GM10248 (cell line): ENCODE measurements at regions not wholly inside any gene's neighbourhood (a gene's known extent, or its start where the extent isn't known, plus 50 kb on each side); places are given as distances from the start of the nearest gene placed in this dataset.
"Not testable (repeated sequence)": the region's sequence is repeated elsewhere in the genome, so short reads cannot be mapped to it uniquely, and the experiment has no call there.

Experiments
- CTCF ChIA-PET: fragments of 300-600 bp; sonication (Branson Sonifier 250); formaldehyde crosslinking; extraction: SDS; loops from one replicate; lab custom pipeline; 2021; ENCODE audit warnings: antibody characterized with exemption; lab: Yijun Ruan, JAX
- POLR2A ChIA-PET: fragments of 350-650 bp; sonication (Branson Sonifier 250); formaldehyde crosslinking; extraction: SDS; loops from one replicate; lab custom pipeline; 2020; ENCODE audit warnings: antibody characterized with exemption; lab: Yijun Ruan, JAX
- DNase-seq: peaks from one replicate; pipeline ENCODE4 v3.0.0; 2012; ENCODE audit errors: extremely low spot score
- TF ChIP-seq, protein P1 (sequence below): IDR thresholded peaks from 2 replicates; pipeline ENCODE4 v1.5.1; 2012; ENCODE audit warnings: mild to moderate bottlenecking, low read depth; ENCODE audit errors: extremely low read depth, missing control alignments, control extremely low read depth

DNA sequence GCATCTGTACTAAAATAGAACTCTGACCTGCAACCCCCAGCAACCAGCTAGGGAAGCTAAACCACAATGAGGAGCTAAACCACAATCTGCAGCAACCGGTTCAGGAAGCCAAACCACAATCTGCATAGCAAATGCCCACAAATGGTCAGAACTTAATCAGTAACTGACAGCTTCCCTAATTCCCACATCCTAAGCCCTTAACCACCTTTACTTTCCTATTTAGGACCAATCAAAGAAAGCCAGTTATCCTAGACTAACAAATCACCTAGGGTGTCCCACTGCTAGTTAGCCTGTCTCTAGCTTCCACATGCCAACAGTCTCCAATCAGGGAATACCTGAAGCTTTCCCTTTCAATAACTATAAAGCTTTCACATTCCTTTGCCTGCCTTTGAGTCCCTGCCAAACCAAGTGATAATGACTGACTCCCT lies 424.6 kb upstream of the PTCHD4 start:
- DNase-seq = no peak
- CTCF ChIA-PET = interaction anchor here (0.8 to 1.7 kb wide), 4 partner anchors 9 to 45 kb away, joined by 3 to 5 read pairs (median 4); no protein-coding TSS in a partner anchor
- TF ChIP-seq, protein P1, sequence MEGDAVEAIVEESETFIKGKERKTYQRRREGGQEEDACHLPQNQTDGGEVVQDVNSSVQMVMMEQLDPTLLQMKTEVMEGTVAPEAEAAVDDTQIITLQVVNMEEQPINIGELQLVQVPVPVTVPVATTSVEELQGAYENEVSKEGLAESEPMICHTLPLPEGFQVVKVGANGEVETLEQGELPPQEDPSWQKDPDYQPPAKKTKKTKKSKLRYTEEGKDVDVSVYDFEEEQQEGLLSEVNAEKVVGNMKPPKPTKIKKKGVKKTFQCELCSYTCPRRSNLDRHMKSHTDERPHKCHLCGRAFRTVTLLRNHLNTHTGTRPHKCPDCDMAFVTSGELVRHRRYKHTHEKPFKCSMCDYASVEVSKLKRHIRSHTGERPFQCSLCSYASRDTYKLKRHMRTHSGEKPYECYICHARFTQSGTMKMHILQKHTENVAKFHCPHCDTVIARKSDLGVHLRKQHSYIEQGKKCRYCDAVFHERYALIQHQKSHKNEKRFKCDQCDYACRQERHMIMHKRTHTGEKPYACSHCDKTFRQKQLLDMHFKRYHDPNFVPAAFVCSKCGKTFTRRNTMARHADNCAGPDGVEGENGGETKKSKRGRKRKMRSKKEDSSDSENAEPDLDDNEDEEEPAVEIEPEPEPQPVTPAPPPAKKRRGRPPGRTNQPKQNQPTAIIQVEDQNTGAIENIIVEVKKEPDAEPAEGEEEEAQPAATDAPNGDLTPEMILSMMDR = no peak
- POLR2A ChIA-PET = no interaction called here

DNA sequence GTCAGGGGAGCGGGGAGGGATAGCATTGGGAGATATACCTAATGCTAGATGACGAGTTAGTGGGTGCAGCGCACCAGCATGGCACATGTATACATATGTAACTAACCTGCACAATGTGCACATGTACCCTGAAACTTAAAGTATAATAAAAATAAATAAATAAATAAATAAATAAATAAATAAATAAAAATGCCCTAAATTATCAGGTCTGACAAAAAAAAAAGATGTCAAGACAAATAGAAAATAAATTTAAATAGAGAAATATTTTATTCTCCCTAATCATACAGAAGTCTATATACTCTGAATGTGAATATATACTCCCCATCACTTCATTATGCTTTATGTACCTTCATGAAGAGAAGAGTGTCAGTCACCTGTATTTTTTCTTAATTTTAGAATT lies 420.0 kb upstream of the PTCHD4 start:
- DNase-seq, CTCF ChIA-PET, POLR2A ChIA-PET: not testable (repeated sequence)

DNA sequence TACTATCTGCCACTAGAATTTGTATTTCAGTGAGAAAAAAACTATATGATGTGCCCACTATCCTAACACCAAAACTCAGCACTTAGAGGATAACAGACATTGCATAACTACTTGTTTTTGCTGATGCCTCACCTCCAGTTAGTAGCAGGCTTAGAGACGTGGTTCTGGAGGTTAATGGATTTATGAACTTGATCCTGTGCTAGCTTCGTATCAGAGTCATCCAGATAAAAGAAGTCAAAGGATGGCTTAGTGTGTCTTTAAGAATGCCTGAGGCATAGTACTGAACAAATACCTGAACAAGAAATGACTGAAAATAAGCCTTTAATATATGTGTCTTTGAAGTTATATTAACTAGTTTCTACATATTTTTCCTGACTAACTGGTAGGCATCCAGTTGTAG lies 414.9 kb upstream of the PTCHD4 start:
- DNase-seq = no peak
- POLR2A ChIA-PET = no interaction called here

DNA sequence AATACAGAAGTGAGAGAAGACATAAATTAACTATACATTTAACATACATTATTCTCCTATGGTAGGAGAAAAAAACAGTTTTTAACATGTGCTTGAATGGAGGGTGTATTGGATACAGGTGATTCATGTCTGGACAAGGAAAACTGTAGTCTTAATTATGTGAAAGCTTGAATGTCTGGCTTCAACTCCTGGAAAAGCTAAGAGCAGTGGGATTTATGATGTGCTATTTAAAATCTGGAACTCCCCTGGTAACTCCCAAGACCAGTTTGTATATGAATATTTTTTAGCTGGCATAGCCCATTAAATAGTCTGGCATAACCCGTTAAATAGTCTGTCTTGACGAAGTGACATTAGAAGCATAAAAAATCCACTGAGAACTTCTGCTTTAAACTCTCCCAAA lies 410.0 kb upstream of the PTCHD4 start:
- ChIA-PET POLR2A (no interaction called here), CTCF (no interaction called here)
- no peak for DNase-seq
- TF ChIP-seq, protein P1 = no peak

More for the DNA sequence above, 414.9 kb upstream of the PTCHD4 start:
- TF ChIP-seq, protein P1 = no peak
- CTCF ChIA-PET = interaction anchor here (1.7 kb wide), 1 partner anchor 10 kb away, joined by 5 read pairs; no protein-coding TSS in a partner anchor

DNA sequence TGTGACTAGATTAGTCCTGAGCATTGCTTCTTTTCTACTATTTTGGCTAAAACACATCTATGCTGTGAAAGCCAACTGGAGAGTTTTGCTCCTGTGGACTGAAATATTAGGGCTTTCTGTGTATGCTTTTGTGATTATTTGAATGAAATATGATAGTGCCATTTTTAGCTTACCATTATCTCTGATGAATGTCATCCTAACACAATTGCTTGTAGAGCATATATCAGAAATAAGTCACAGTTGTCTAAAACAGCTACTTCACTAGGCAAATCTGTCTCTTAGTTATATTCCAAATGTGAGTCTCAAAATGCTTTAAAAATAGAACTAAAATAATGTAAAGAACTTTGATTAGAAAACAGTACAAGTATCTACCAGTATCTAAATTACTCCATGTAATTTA lies 401.4 kb upstream of the PTCHD4 start:
- POLR2A ChIA-PET = no interaction called here
- no peak for DNase-seq
- CTCF ChIA-PET = no interaction called here
- TF ChIP-seq, protein P1 = no peak

DNA sequence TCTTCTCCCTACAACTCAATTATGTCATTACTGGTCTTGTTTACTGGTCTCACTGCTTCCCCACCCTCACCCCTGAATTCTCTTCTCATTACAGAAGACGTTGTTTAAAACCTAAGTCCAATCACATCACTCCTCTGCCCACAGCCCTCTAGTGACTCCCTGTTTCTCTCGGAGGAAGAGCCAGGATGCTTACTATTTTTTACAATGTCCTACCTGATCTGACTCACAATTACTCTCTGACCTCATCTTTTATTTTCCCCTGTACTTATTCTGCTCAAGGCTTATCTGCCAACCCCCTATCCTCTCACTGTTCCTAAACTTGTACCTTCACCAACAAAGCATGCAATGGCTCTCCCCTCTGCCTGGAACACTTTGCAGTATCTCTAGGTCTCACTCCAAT lies 400.4 kb upstream of the PTCHD4 start:
- ChIA-PET POLR2A (no interaction called here), CTCF (no interaction called here)
- TF ChIP-seq, protein P1 = no peak
- no peak for DNase-seq

DNA sequence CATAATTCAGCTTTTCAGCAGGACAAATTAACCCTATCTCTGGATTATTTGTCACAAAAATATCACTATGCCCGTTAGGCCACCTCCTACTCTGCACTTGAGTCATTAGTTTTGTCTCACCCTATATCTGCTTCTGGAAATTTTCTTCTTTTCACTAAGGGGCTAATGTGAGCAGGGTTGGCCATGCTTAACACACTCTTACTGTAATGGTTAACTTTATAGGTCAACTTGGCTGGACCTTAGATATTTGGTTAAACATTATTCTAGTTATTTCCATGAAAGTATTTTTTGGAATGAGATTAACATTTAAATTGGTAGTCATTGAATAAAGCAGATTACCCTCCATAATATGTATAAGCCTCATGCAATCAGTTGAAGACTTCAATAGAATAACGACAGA lies 394.6 kb upstream of the PTCHD4 start:
- ChIA-PET CTCF (no interaction called here), POLR2A (no interaction called here)
- TF ChIP-seq, protein P1 = no peak
- DNase-seq = no peak

DNA sequence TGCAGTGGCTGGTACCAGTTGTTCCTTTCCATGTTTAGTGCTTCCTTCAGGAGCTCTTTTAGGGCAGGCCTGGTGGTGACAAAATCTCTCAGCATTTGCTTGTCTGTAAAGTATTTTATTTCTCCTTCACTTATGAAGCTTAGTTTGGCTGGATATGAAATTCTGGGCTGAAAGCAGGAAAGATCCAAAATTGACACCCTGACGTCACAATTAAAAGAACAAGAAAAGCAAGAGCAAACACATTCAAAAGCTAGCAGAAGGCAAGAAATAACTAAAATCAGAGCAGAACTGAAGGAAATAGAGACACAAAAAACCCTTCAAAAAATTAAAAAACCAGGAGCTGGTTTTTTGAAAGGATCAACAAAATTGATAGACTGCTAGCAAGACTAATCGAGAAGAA lies 382.4 kb upstream of the PTCHD4 start:
- POLR2A ChIA-PET, CTCF ChIA-PET, DNase-seq: not testable (repeated sequence)
